HCT116 (cell line): ENCODE measurements at regions not wholly inside any gene's neighbourhood (a gene's known extent, or its start where the extent isn't known, plus 50 kb on each side); places are given as distances from the start of the nearest gene placed in this dataset.

Experiments
- CBX3 ChIP-seq: IDR thresholded peaks from 2 replicates; pipeline ENCODE4 v1.6.1; 2012; ENCODE audit warnings: low read depth
- CEBPB ChIP-seq: IDR thresholded peaks from 2 replicates; pipeline ENCODE4 v1.6.1; 2012; ENCODE audit warnings: low read depth
- CTCF ChIP-seq, 3 experiments: fragments of 200-600 bp in 1 of 3; sonication (generic) in 1 of 3; IDR thresholded peaks in 2 of 3; conservative IDR thresholded peaks in 1 of 3; 2 replicates each; pipeline ENCODE4 v1.5.1; 2012 to 2017; ENCODE audit warnings: low read depth in 2 of 3, low read length in 2 of 3, antibody characterized with exemption in 1 of 3, borderline replicate concordance in 1 of 3, control low read depth in 1 of 3, mild to moderate bottlenecking in 1 of 3, mixed read lengths in 1 of 3, mixed run types in 1 of 3, moderate library complexity in 1 of 3; ENCODE audit not compliant: insufficient read depth in 1 of 3
- EZH2 ChIP-seq: fragments of 200-600 bp; sonication (generic); IDR thresholded peaks from 2 replicates; pipeline ENCODE4 v1.6.1; 2017; ENCODE audit warnings: antibody characterized with exemption, mixed run types
- EZH2phosphoT487 ChIP-seq: fragments of 200-600 bp; IDR thresholded peaks from 2 replicates; pipeline ENCODE4 v1.6.1; 2018; ENCODE audit warnings: antibody characterized with exemption, borderline replicate concordance
- POLR2A ChIP-seq: IDR thresholded peaks from 2 replicates; pipeline ENCODE4 v1.7.0; 2011; ENCODE audit warnings: borderline replicate concordance; ENCODE audit not compliant: insufficient read depth, insufficient read length; ENCODE audit errors: extremely low read depth
- POLR2AphosphoS5 ChIP-seq: IDR thresholded peaks from 2 replicates; pipeline ENCODE4 v1.6.1; 2011; ENCODE audit warnings: mild to moderate bottlenecking, low read depth, low read length, moderate library complexity
- RAD21 ChIP-seq: IDR thresholded peaks from 2 replicates; pipeline ENCODE4 v1.6.1; 2012; ENCODE audit warnings: low read depth, mild to moderate bottlenecking
- SP1 ChIP-seq: IDR thresholded peaks from 2 replicates; pipeline ENCODE4 v1.6.1; 2012; ENCODE audit warnings: low read depth

GRCh38 chr1:167156466-167156865 lies 62.6 kb downstream of the STYXL2 start:
- TF ChIP-seq POLR2A: no peak
- no peak for TF ChIP-seq EZH2
- TF ChIP-seq CEBPB: no peak
- no peak for TF ChIP-seq CTCF (IDR thresholded peaks at IDR 0.05 in 2 of 3, conservative IDR thresholded peaks at IDR 0.05 in 1 of 3; ENCODE audit: borderline replicate concordance in 1 of 3, insufficient read depth in 1 of 3, low read depth in 2 of 3, low read length in 2 of 3)
- TF ChIP-seq POLR2AphosphoS5: no peak
- no peak for TF ChIP-seq RAD21
- TF ChIP-seq SP1: no peak
- no peak for TF ChIP-seq EZH2phosphoT487
- TF ChIP-seq CBX3: no peak
